ENCODE measurements at regions not wholly inside any gene's neighbourhood (a gene's known extent, or its start where the extent isn't known, plus 50 kb on each side); places are given as distances from the start of the nearest gene placed in this dataset.

GRCh38 chr3:66823009-66823397 is 175.1 kb upstream of the KBTBD8 start:
- Histone ChIP-seq H4K20me1 (ENCODE audit: insufficient read depth, low read length) (no peaks in the 10 kb centered on the region), H3K79me2 (ENCODE audit: insufficient read depth, low read length) (no peaks in the 10 kb centered on the region)
- DNase-seq (ENCODE audit: insufficient read length, low spot score, missing footprints), result no peak

GRCh38 chr3:66823532-66823931 is 174.6 kb upstream of the KBTBD8 start:
- Histone ChIP-seq H2AFZ (ENCODE audit: low read length) (no peak overlapping the region), H3K36me3 (ENCODE audit: insufficient read depth, low read length) (no peaks in the 10 kb centered on the region), H4K20me1 (ENCODE audit: insufficient read depth, low read length) (no peaks in the 10 kb centered on the region), H3K9me3 (ENCODE audit: low read depth, low read length) (no peaks in the 10 kb centered on the region), H3K4me1 (ENCODE audit: insufficient read depth, low read length) (no peaks in the 10 kb centered on the region), H3K4me3 (ENCODE audit: insufficient read depth, low read length) (no peak overlapping the region), H3K4me2 (ENCODE audit: insufficient read depth, low read length) (no peak overlapping the region), H3K27me3 (ENCODE audit: insufficient read depth, low read length) (peaks cover 13% of the 10 kb centered on the region), H3K79me2 (ENCODE audit: insufficient read depth, low read length) (no peaks in the 10 kb centered on the region), H3K27ac (ENCODE audit: low read depth, low read length) (no peak overlapping the region)
- DNase-seq (ENCODE audit: insufficient read length, low spot score, missing footprints), result no peak
- TF ChIP-seq, protein P1, sequence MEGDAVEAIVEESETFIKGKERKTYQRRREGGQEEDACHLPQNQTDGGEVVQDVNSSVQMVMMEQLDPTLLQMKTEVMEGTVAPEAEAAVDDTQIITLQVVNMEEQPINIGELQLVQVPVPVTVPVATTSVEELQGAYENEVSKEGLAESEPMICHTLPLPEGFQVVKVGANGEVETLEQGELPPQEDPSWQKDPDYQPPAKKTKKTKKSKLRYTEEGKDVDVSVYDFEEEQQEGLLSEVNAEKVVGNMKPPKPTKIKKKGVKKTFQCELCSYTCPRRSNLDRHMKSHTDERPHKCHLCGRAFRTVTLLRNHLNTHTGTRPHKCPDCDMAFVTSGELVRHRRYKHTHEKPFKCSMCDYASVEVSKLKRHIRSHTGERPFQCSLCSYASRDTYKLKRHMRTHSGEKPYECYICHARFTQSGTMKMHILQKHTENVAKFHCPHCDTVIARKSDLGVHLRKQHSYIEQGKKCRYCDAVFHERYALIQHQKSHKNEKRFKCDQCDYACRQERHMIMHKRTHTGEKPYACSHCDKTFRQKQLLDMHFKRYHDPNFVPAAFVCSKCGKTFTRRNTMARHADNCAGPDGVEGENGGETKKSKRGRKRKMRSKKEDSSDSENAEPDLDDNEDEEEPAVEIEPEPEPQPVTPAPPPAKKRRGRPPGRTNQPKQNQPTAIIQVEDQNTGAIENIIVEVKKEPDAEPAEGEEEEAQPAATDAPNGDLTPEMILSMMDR (IDR thresholded peaks at IDR 0.05; ENCODE audit: extremely low read depth, low read depth, low read length), result no peak

More at GRCh38 chr3:66823009-66823397, 175.1 kb upstream of the KBTBD8 start:
- TF ChIP-seq, protein P1 (IDR thresholded peaks at IDR 0.05; ENCODE audit: extremely low read depth, low read depth, low read length), result no peak
- Histone ChIP-seq H2AFZ (ENCODE audit: low read length) (no peak overlapping the region), H3K4me3 (ENCODE audit: insufficient read depth, low read length) (no peak overlapping the region), H3K27me3 (ENCODE audit: insufficient read depth, low read length) (peaks cover 15% of the 10 kb centered on the region), H3K27ac (ENCODE audit: low read depth, low read length) (no peak overlapping the region), H3K4me1 (ENCODE audit: insufficient read depth, low read length) (no peaks in the 10 kb centered on the region), H3K9me3 (ENCODE audit: low read depth, low read length) (no peaks in the 10 kb centered on the region), H3K36me3 (ENCODE audit: insufficient read depth, low read length) (no peaks in the 10 kb centered on the region), H3K4me2 (ENCODE audit: insufficient read depth, low read length) (no peak overlapping the region)

DNA sequence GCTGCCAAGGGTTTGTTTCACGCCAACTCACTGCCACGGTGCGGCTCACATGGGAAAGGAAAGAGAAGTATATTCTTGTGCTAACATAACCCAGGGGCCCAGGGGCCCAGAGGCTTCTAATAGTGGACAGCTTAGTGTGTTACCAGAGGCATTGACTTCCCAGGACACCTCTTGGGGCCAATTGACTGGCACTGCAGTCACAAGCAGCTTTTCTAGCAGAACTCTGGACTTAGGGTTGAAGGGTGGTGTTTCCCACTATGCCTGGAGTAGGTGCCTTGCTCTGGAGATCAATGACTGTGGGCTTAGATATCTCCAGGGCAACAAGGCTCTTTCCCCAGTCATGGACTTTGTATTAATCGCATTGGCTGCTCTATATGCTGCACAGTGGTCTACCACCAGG is 172.7 kb upstream of the KBTBD8 start:
- no peak for DNase-seq (ENCODE audit: insufficient read length, low spot score, missing footprints)
- Histone ChIP-seq H3K27ac (ENCODE audit: low read depth, low read length) (no peak overlapping the region), H3K4me3 (ENCODE audit: insufficient read depth, low read length) (no peak overlapping the region), H3K4me2 (ENCODE audit: insufficient read depth, low read length) (no peak overlapping the region), H3K79me2 (ENCODE audit: insufficient read depth, low read length) (no peaks in the 10 kb centered on the region), H3K36me3 (ENCODE audit: insufficient read depth, low read length) (no peaks in the 10 kb centered on the region), H3K4me1 (ENCODE audit: insufficient read depth, low read length) (no peaks in the 10 kb centered on the region), H2AFZ (ENCODE audit: low read length) (no peak overlapping the region), H4K20me1 (ENCODE audit: insufficient read depth, low read length) (no peaks in the 10 kb centered on the region), H3K9me3 (ENCODE audit: low read depth, low read length) (no peaks in the 10 kb centered on the region), H3K27me3 (ENCODE audit: insufficient read depth, low read length) (peaks cover 6% of the 10 kb centered on the region)
- TF ChIP-seq, protein P1 (IDR thresholded peaks at IDR 0.05; ENCODE audit: extremely low read depth, low read depth, low read length), result no peak

- no peaks in the 10 kb centered on the region for H3K4me1 ChIP-seq (ENCODE audit: insufficient read depth, low read length)
- no peak for DNase-seq (ENCODE audit: insufficient read length, low spot score, missing footprints)
- no peak overlapping the region for H3K4me2 ChIP-seq (ENCODE audit: insufficient read depth, low read length)
- no peak overlapping the region for H3K27ac ChIP-seq (ENCODE audit: low read depth, low read length)
- H3K36me3 ChIP-seq (ENCODE audit: insufficient read depth, low read length), result no peaks in the 10 kb centered on the region
- TF ChIP-seq, protein P1 (IDR thresholded peaks at IDR 0.05; ENCODE audit: extremely low read depth, low read depth, low read length), result no peak
- no peaks in the 10 kb centered on the region for H3K79me2 ChIP-seq (ENCODE audit: insufficient read depth, low read length)
- no peak overlapping the region for H3K4me3 ChIP-seq (ENCODE audit: insufficient read depth, low read length)
- H3K27me3 ChIP-seq (ENCODE audit: insufficient read depth, low read length), result peaks cover 6% of the 10 kb centered on the region
- no peak overlapping the region for H2AFZ ChIP-seq (ENCODE audit: low read length)
- no peaks in the 10 kb centered on the region for H3K9me3 ChIP-seq (ENCODE audit: low read depth, low read length)
- H4K20me1 ChIP-seq (ENCODE audit: insufficient read depth, low read length), result no peaks in the 10 kb centered on the region
Measured at GRCh38 chr3:66827726-66828125, 170.4 kb upstream of the KBTBD8 start.
